ENCODE measurements at regions not wholly inside any gene's neighbourhood (a gene's known extent, or its start where the extent isn't known, plus 50 kb on each side); places are given as distances from the start of the nearest gene placed in this dataset.

- no peaks in the 10 kb centered on the region for H3K79me2 ChIP-seq (ENCODE audit: insufficient read depth, low read length)
- H3F3A ChIP-seq (ENCODE audit: insufficient read depth) = no peaks in the 10 kb centered on the region
- no peak overlapping the region for H3K27ac ChIP-seq (ENCODE audit: low read depth, low read length)
- H4K20me1 ChIP-seq (ENCODE audit: low read depth, low read length) = no peaks in the 10 kb centered on the region
- no peak overlapping the region for H3K9ac ChIP-seq (ENCODE audit: low read length)
- H3K36me3 ChIP-seq (ENCODE audit: low read length) = no peaks in the 10 kb centered on the region
- H3K4me2 ChIP-seq (ENCODE audit: low read depth, low read length, poor library complexity, severe bottlenecking) = no peak overlapping the region
- H3K9me2 ChIP-seq (replicated peaks; ENCODE audit: insufficient read depth, low read length) = no peaks in the 10 kb centered on the region
- no peak overlapping the region for H3K4me3 ChIP-seq (ENCODE audit: insufficient read depth, low read length, poor library complexity, severe bottlenecking)
- H3K27me3 ChIP-seq (ENCODE audit: low read length) = no peaks in the 10 kb centered on the region
- H2AFZ ChIP-seq (ENCODE audit: low read depth, low read length, severe bottlenecking) = no peak overlapping the region
- H3K9me3 ChIP-seq (ENCODE audit: insufficient read depth, low read length) = no peaks in the 10 kb centered on the region
- no peak for TF ChIP-seq EZH2phosphoT487 (conservative IDR thresholded peaks at IDR 0.05; ENCODE audit: low read length)
- no peak for TF ChIP-seq CTCF (IDR thresholded peaks at IDR 0.05; ENCODE audit: insufficient read depth, low read length, poor library complexity, severe bottlenecking)
Observed at GRCh38 chr18:53918091-53918490, 306.4 kb downstream of the MBD2 start.

DNA sequence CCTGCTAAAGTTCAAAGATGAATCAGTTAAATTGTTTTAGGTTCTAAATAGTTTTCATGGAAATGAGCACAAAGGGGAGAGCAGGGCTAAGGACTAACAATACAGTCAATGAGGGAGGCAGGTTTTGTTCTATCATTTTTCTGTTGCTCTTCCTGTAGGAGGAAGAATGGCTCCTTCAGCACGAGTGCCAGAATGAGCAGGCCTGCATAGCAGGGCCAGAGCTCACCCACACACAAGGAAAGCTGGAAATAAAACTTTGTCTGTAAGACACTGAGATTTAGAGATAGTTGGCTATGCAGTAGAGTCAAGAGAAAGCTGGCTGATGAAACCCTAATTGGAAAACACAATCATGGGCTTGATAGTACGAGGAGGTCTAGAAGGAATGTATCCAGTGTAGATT lies 313.3 kb downstream of the MBD2 start:
- Histone ChIP-seq H3K9me3 (ENCODE audit: insufficient read depth, low read length) (no peaks in the 10 kb centered on the region), H3F3A (ENCODE audit: insufficient read depth) (no peaks in the 10 kb centered on the region), H2AFZ (ENCODE audit: low read depth, low read length, severe bottlenecking) (no peak overlapping the region), H3K9ac (ENCODE audit: low read length) (no peak overlapping the region), H3K79me2 (ENCODE audit: insufficient read depth, low read length) (no peaks in the 10 kb centered on the region), H3K27me3 (ENCODE audit: low read length) (no peaks in the 10 kb centered on the region), H3K36me3 (ENCODE audit: low read length) (no peaks in the 10 kb centered on the region), H3K9me2 (replicated peaks; ENCODE audit: insufficient read depth, low read length) (no peaks in the 10 kb centered on the region), H4K20me1 (ENCODE audit: low read depth, low read length) (no peaks in the 10 kb centered on the region), H3K4me3 (ENCODE audit: insufficient read depth, low read length, poor library complexity, severe bottlenecking) (no peak overlapping the region), H3K27ac (ENCODE audit: low read depth, low read length) (no peak overlapping the region), H3K4me2 (ENCODE audit: low read depth, low read length, poor library complexity, severe bottlenecking) (no peak overlapping the region)
- TF ChIP-seq EZH2phosphoT487 (conservative IDR thresholded peaks at IDR 0.05; ENCODE audit: low read length) = no peak
- TF ChIP-seq CTCF (IDR thresholded peaks at IDR 0.05; ENCODE audit: insufficient read depth, low read length, poor library complexity, severe bottlenecking) = no peak

DNA sequence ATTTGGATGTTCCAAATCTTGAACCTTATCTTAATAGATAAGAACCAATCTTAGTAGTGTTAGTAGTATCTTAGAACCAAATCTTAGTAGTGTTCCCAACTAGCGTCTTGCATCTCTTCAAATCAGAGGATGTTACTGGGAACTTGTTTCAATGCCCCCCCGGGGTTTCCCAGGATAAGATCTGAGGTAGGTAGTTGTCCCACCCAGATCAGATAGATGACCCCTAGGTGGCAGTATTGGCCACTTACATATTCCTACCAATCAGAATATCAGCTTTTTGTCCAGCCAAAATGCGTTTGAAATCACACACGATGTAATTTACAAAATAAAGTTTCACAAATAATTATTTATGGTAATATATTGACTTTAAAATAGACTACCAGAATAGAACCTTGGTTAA lies 314.8 kb downstream of the MBD2 start:
- Histone ChIP-seq H2AFZ (ENCODE audit: low read depth, low read length, severe bottlenecking) (no peak overlapping the region), H3K36me3 (ENCODE audit: low read length) (no peaks in the 10 kb centered on the region), H3K27me3 (ENCODE audit: low read length) (no peaks in the 10 kb centered on the region), H3K4me2 (ENCODE audit: low read depth, low read length, poor library complexity, severe bottlenecking) (no peak overlapping the region), H3F3A (ENCODE audit: insufficient read depth) (no peaks in the 10 kb centered on the region), H3K9ac (ENCODE audit: low read length) (no peak overlapping the region), H4K20me1 (ENCODE audit: low read depth, low read length) (no peaks in the 10 kb centered on the region), H3K9me3 (ENCODE audit: insufficient read depth, low read length) (no peaks in the 10 kb centered on the region), H3K27ac (ENCODE audit: low read depth, low read length) (no peak overlapping the region), H3K9me2 (replicated peaks; ENCODE audit: insufficient read depth, low read length) (no peaks in the 10 kb centered on the region), H3K79me2 (ENCODE audit: insufficient read depth, low read length) (no peaks in the 10 kb centered on the region), H3K4me3 (ENCODE audit: insufficient read depth, low read length, poor library complexity, severe bottlenecking) (no peak overlapping the region)
- TF ChIP-seq CTCF (IDR thresholded peaks at IDR 0.05; ENCODE audit: insufficient read depth, low read length, poor library complexity, severe bottlenecking) (peak; percentile 95), EZH2phosphoT487 (conservative IDR thresholded peaks at IDR 0.05; ENCODE audit: low read length) (no peak)

- TF ChIP-seq CTCF (IDR thresholded peaks at IDR 0.05; ENCODE audit: insufficient read depth, low read length, poor library complexity, severe bottlenecking) = no peak
- no peak for TF ChIP-seq EZH2phosphoT487 (conservative IDR thresholded peaks at IDR 0.05; ENCODE audit: low read length)
- H3K79me2 ChIP-seq (ENCODE audit: insufficient read depth, low read length) = no peaks in the 10 kb centered on the region
- H2AFZ ChIP-seq (ENCODE audit: low read depth, low read length, severe bottlenecking) = no peak overlapping the region
- H3K27me3 ChIP-seq (ENCODE audit: low read length) = no peaks in the 10 kb centered on the region
- H3K9me2 ChIP-seq (replicated peaks; ENCODE audit: insufficient read depth, low read length) = no peaks in the 10 kb centered on the region
- no peak overlapping the region for H3K27ac ChIP-seq (ENCODE audit: low read depth, low read length)
- no peak overlapping the region for H3K4me2 ChIP-seq (ENCODE audit: low read depth, low read length, poor library complexity, severe bottlenecking)
- no peaks in the 10 kb centered on the region for H4K20me1 ChIP-seq (ENCODE audit: low read depth, low read length)
- no peaks in the 10 kb centered on the region for H3K9me3 ChIP-seq (ENCODE audit: insufficient read depth, low read length)
- H3K4me3 ChIP-seq (ENCODE audit: insufficient read depth, low read length, poor library complexity, severe bottlenecking) = no peak overlapping the region
- H3F3A ChIP-seq (ENCODE audit: insufficient read depth) = no peaks in the 10 kb centered on the region
- no peak overlapping the region for H3K9ac ChIP-seq (ENCODE audit: low read length)
- H3K36me3 ChIP-seq (ENCODE audit: low read length) = no peaks in the 10 kb centered on the region
Observed at GRCh38 chr18:53907921-53908320, 316.5 kb downstream of the MBD2 start.

Data from SU-DHL-6 (cell line).